Fibroblast of mammary gland (primary cell): ENCODE measurements at regions not wholly inside any gene's neighbourhood (a gene's known extent, or its start where the extent isn't known, plus 50 kb on each side); places are given as distances from the start of the nearest gene placed in this dataset.
A peak's percentile ranks its signal among the peaks of the same experiment; 100 is the strongest.

Experiments
- DNase-seq: peaks from one replicate; pipeline ENCODE4 v3.0.0-alpha.2; 2010; ENCODE audit warnings: low read depth
- H3K4me3 ChIP-seq: 2 replicates; pipeline ENCODE4 v1.5.1; 2011; ENCODE audit warnings: low read depth, mild to moderate bottlenecking, low read length, moderate library complexity; ENCODE audit not compliant: control insufficient read depth
- TF ChIP-seq, protein P1 (sequence below): conservative IDR thresholded peaks from 2 replicates; pipeline ENCODE4 v1.5.1; 2011; ENCODE audit warnings: low read depth, low read length, inconsistent platforms; ENCODE audit not compliant: control insufficient read depth, insufficient read depth

- TF ChIP-seq, protein P1, sequence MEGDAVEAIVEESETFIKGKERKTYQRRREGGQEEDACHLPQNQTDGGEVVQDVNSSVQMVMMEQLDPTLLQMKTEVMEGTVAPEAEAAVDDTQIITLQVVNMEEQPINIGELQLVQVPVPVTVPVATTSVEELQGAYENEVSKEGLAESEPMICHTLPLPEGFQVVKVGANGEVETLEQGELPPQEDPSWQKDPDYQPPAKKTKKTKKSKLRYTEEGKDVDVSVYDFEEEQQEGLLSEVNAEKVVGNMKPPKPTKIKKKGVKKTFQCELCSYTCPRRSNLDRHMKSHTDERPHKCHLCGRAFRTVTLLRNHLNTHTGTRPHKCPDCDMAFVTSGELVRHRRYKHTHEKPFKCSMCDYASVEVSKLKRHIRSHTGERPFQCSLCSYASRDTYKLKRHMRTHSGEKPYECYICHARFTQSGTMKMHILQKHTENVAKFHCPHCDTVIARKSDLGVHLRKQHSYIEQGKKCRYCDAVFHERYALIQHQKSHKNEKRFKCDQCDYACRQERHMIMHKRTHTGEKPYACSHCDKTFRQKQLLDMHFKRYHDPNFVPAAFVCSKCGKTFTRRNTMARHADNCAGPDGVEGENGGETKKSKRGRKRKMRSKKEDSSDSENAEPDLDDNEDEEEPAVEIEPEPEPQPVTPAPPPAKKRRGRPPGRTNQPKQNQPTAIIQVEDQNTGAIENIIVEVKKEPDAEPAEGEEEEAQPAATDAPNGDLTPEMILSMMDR: no peak
- H3K4me3 ChIP-seq: no peak overlapping the region
- no peak for DNase-seq
Measured at GRCh38 chrX:25141684-25142083, 125.9 kb upstream of the ARX start.

GRCh38 chrX:25131055-25131454 lies 115.3 kb upstream of the ARX start:
- TF ChIP-seq, protein P1: no peak

DNA sequence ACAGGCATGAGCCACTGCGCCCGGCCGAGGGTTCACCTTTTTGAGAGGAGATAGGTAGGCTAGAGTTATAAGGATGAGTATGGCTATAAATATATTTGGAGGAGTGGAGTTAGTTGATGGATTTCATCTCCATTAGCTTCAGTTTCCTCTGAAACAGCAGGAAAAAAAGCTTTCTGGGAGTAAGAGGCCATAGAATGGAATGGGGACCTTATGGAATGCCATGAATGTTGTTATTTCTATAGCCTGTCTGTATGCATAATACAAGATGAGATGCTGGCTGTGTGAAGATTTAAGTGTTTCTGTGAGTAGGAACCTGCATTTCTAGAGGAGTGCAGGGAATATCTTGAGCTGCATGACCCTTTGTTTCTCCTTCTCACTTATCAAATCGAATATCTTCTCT lies 114.9 kb upstream of the ARX start:
- no peak for DNase-seq
- H3K4me3 ChIP-seq: no peak overlapping the region
- TF ChIP-seq, protein P1: no peak

More at GRCh38 chrX:25131055-25131454, 115.3 kb upstream of the ARX start:
- H3K4me3 ChIP-seq: no peak overlapping the region
- DNase-seq: peak; percentile 9

- TF ChIP-seq, protein P1: no peak
- DNase-seq: no peak
- H3K4me3 ChIP-seq: no peak overlapping the region
Measured at GRCh38 chrX:25125483-25125882, 109.7 kb upstream of the ARX start.

DNA sequence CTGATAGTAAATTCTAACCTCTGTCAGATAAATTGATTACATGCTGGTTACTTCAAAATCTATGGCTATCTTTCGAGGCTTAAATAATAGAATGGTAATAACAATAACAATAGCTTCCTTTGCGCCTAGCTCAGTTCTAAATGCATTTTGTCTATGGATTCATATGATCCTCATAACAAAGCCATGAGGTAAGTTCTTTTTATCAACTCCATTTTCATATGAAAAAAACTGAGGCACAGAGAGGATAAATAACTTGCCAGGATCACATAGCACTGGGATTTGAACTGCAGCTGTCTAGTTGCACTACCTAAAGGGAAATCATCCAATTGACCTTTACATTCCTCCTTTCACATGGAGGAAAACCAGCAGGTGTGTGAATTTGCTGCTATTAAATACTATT lies 108.6 kb upstream of the ARX start:
- no peak overlapping the region for H3K4me3 ChIP-seq
- TF ChIP-seq, protein P1: no peak
- no peak for DNase-seq

- no peak overlapping the region for H3K4me3 ChIP-seq
- no peak for DNase-seq
- TF ChIP-seq, protein P1: no peak
Measured at GRCh38 chrX:25112156-25112555, 96.4 kb upstream of the ARX start.

DNA sequence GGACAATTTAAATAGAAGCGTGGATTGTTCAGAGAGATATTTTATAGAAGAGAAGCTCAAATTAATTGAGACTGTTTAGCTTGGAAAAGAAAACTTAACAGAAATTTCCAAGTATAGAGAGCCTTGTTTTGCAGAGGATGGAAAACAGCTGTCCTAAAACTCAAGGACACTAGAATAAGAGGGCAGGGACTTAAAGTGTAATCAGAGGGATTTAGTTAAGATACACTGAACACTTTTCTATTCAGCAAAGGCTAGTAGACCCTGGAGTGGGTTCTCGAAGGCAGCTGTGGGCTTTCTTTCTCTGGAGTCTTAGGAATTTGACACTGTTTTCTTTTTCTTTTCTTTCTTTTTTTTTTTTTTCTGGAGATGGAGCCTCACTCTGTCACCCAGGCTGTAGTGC lies 92.7 kb upstream of the ARX start:
- no peak overlapping the region for H3K4me3 ChIP-seq
- no peak for DNase-seq
- TF ChIP-seq, protein P1: no peak
